ENCODE measurements at regions not wholly inside any gene's neighbourhood (a gene's known extent, or its start where the extent isn't known, plus 50 kb on each side); places are given as distances from the start of the nearest gene placed in this dataset.

DNA sequence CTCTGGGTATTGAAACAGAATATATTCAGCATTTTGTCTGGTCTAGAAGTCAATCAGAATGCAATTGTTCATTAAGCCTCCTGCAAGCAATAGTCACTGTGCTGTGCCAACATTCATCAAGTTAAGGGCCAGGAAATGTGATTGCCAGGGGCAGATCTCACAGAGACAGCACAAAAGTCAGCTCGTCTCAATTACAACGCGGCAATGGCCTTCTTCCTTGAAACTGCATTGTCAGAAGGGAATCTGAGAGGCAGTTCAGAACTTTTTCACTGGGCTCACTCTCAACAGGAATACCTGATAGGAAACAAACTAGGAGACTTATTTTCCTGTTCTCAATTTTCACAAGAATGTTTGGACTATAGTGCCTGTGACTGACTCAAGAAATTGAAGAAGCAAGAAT lies 131.1 kb upstream of the NR3C2 start:
- no peaks in the 10 kb centered on the region for H3K27me3 ChIP-seq (ENCODE audit: insufficient read depth, low read length)
- H4K12ac ChIP-seq (ENCODE audit: low read depth, low read length) = no peak overlapping the region
- H3K79me1 ChIP-seq (ENCODE audit: low read length) = peaks cover 1% of the 10 kb centered on the region
- H3K4me3 ChIP-seq (ENCODE audit: low read depth, low read length) = no peak overlapping the region
- no peak overlapping the region for H2BK120ac ChIP-seq (ENCODE audit: insufficient read depth, low read length, poor library complexity)
- no peak overlapping the region for H2AFZ ChIP-seq (ENCODE audit: insufficient read depth, low read length, poor library complexity)
- no peak overlapping the region for H3K9ac ChIP-seq (ENCODE audit: low read length)
- H3K79me2 ChIP-seq (ENCODE audit: control insufficient read depth, insufficient read depth, low read length, poor library complexity) = no peaks in the 10 kb centered on the region
- H3K14ac ChIP-seq (ENCODE audit: low read length) = no peak overlapping the region
- no peak overlapping the region for H3K23ac ChIP-seq (ENCODE audit: low read length)
- no peaks in the 10 kb centered on the region for H3K4me1 ChIP-seq (ENCODE audit: control insufficient read depth in 1 of 2, insufficient read depth in 2 of 2, low read length in 2 of 2)
- no peaks in the 10 kb centered on the region for H3K9me3 ChIP-seq (ENCODE audit: insufficient read depth, low read depth, low read length)
- H2BK5ac ChIP-seq (ENCODE audit: low read depth, low read length, poor library complexity) = no peak overlapping the region
- peak in 1 of 2 donors; percentile 6 for DNase-seq
- H3K36me3 ChIP-seq (ENCODE audit: control insufficient read depth in 1 of 2, insufficient read depth in 2 of 2, low read length in 2 of 2) = no peaks in the 10 kb centered on the region
- no peak overlapping the region for H3K18ac ChIP-seq (ENCODE audit: low read length)
- H3K27ac ChIP-seq (ENCODE audit: low read depth, low read length) = no peak overlapping the region
- no peak overlapping the region for H4K8ac ChIP-seq (ENCODE audit: low read depth, low read length)
- no CpG with 5 or more reads among the region's 3 CpGs for WGBS (ENCODE audit: extremely low coverage, insufficient coverage, insufficient read length)
- no peak overlapping the region for H3K4ac ChIP-seq (ENCODE audit: low read depth, low read length)
- H2AK5ac ChIP-seq (ENCODE audit: low read length) = no peak overlapping the region
- H4K91ac ChIP-seq (ENCODE audit: low read depth, low read length) = no peak overlapping the region
- no peak overlapping the region for H2BK12ac ChIP-seq (ENCODE audit: low read length)
- H3K4me2 ChIP-seq (ENCODE audit: low read length) = no peak overlapping the region

DNA sequence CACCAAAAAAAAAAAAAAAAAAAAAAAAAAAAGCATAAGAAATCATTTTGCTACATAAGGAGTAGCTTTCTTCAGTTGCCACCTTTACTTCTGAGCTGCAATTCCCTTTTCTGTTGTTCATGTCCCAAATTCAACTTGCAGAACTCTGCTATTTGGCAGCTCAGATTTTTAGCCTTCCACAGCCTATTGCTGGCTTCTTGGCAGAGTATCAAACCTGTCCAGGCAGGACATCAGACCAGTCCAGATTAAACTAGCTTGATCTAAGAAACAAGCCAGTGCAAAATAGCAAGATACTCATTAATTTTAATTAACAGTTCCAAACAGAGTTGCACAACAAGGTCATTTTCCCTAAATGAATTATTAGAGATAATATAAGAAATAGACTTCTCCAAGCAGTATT lies 123.6 kb upstream of the NR3C2 start:
- DNase-seq = no peak
- Histone ChIP-seq H3K79me1 (ENCODE audit: low read length) (no peaks in the 10 kb centered on the region), H2AK5ac (ENCODE audit: low read length) (no peak overlapping the region), H3K4me2 (ENCODE audit: low read length) (no peak overlapping the region), H3K9ac (ENCODE audit: low read length) (no peak overlapping the region), H4K91ac (ENCODE audit: low read depth, low read length) (no peak overlapping the region), H3K79me2 (ENCODE audit: control insufficient read depth, insufficient read depth, low read length, poor library complexity) (no peaks in the 10 kb centered on the region), H3K4ac (ENCODE audit: low read depth, low read length) (no peak overlapping the region), H2BK12ac (ENCODE audit: low read length) (no peak overlapping the region), H3K14ac (ENCODE audit: low read length) (no peak overlapping the region), H3K4me3 (ENCODE audit: low read depth, low read length) (no peak overlapping the region), H3K18ac (ENCODE audit: low read length) (no peak overlapping the region), H3K23ac (ENCODE audit: low read length) (no peak overlapping the region), H3K4me1 (ENCODE audit: control insufficient read depth in 1 of 2, insufficient read depth in 2 of 2, low read length in 2 of 2) (no peaks in the 10 kb centered on the region), H2BK5ac (ENCODE audit: low read depth, low read length, poor library complexity) (no peak overlapping the region), H2BK120ac (ENCODE audit: insufficient read depth, low read length, poor library complexity) (no peak overlapping the region), H2AFZ (ENCODE audit: insufficient read depth, low read length, poor library complexity) (no peak overlapping the region), H3K27ac (ENCODE audit: low read depth, low read length) (no peak overlapping the region), H4K12ac (ENCODE audit: low read depth, low read length) (no peak overlapping the region), H4K8ac (ENCODE audit: low read depth, low read length) (no peak overlapping the region), H3K27me3 (ENCODE audit: insufficient read depth, low read length) (no peaks in the 10 kb centered on the region), H3K36me3 (ENCODE audit: control insufficient read depth in 1 of 2, insufficient read depth in 2 of 2, low read length in 2 of 2) (no peaks in the 10 kb centered on the region), H3K9me3 (ENCODE audit: insufficient read depth, low read depth, low read length) (no peaks in the 10 kb centered on the region)

DNA sequence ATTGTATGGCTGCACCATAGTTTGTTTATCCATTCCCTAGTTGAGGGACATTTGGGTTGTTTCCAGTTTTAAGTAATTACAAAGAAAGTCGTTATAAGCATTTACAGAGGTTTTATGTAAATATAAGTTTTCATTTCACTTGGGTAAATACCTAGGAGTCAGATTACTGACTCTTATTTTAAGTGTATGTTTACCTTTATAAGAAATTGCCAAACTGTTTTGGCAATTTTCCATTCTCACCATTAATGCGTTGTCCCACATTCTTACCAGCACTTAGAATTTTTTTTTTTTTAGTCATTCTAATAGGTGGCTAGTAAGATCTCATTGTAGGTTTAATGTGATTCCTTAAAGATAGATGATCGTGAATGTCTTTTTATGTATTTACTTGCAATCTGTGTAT lies 121.5 kb upstream of the NR3C2 start:
- no peak overlapping the region for H4K91ac ChIP-seq (ENCODE audit: low read depth, low read length)

DNA sequence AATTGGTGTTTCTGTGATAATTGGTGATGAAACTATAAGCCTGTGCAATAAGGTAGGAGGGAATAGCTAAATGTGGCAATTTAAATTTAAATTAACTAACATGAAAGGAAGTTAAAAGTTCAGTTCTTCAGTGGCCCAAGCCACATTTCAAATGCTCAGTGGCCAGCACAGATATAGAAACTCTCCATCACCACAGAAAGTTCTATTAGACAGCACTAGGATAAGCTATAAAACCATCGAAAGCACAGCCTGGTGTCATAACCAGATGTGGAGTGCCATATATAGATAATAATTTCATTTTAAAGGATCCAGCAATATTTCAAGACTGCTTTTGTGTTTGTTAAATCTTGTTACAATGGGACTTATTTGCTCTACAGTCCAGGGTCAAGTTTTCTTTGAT lies 119.3 kb upstream of the NR3C2 start:
- H3K79me1 ChIP-seq (ENCODE audit: low read length) = no peaks in the 10 kb centered on the region
- H3K4me3 ChIP-seq (ENCODE audit: low read depth, low read length) = no peak overlapping the region
- no CpG with 5 or more reads among the region's 1 CpG for WGBS (ENCODE audit: extremely low coverage, insufficient coverage, insufficient read length)

More for the DNA sequence above, 121.5 kb upstream of the NR3C2 start:
- DNase-seq = no peak
- H2AK5ac ChIP-seq (ENCODE audit: low read length) = no peak overlapping the region
- H3K27me3 ChIP-seq (ENCODE audit: insufficient read depth, low read length) = no peaks in the 10 kb centered on the region
- no peak overlapping the region for H2AFZ ChIP-seq (ENCODE audit: insufficient read depth, low read length, poor library complexity)
- no CpG with 5 or more reads among the region's 3 CpGs for WGBS (ENCODE audit: extremely low coverage, insufficient coverage, insufficient read length)
- no peak overlapping the region for H2BK5ac ChIP-seq (ENCODE audit: low read depth, low read length, poor library complexity)
- no peak overlapping the region for H3K14ac ChIP-seq (ENCODE audit: low read length)
- H3K18ac ChIP-seq (ENCODE audit: low read length) = no peak overlapping the region
- H3K9me3 ChIP-seq (ENCODE audit: insufficient read depth, low read depth, low read length) = no peaks in the 10 kb centered on the region
- no peak overlapping the region for H2BK120ac ChIP-seq (ENCODE audit: insufficient read depth, low read length, poor library complexity)
- no peak overlapping the region for H2BK12ac ChIP-seq (ENCODE audit: low read length)
- no peak overlapping the region for H4K8ac ChIP-seq (ENCODE audit: low read depth, low read length)
- H3K79me2 ChIP-seq (ENCODE audit: control insufficient read depth, insufficient read depth, low read length, poor library complexity) = no peaks in the 10 kb centered on the region
- H4K12ac ChIP-seq (ENCODE audit: low read depth, low read length) = no peak overlapping the region
- H3K27ac ChIP-seq (ENCODE audit: low read depth, low read length) = no peak overlapping the region
- no peaks in the 10 kb centered on the region for H3K79me1 ChIP-seq (ENCODE audit: low read length)
- no peaks in the 10 kb centered on the region for H3K4me1 ChIP-seq (ENCODE audit: control insufficient read depth in 1 of 2, insufficient read depth in 2 of 2, low read length in 2 of 2)
- H3K23ac ChIP-seq (ENCODE audit: low read length) = no peak overlapping the region
- H3K4me2 ChIP-seq (ENCODE audit: low read length) = no peak overlapping the region
- no peak overlapping the region for H3K4ac ChIP-seq (ENCODE audit: low read depth, low read length)
- H3K4me3 ChIP-seq (ENCODE audit: low read depth, low read length) = no peak overlapping the region
- H3K36me3 ChIP-seq (ENCODE audit: control insufficient read depth in 1 of 2, insufficient read depth in 2 of 2, low read length in 2 of 2) = no peaks in the 10 kb centered on the region
- H3K9ac ChIP-seq (ENCODE audit: low read length) = no peak overlapping the region

More for the DNA sequence above, 119.3 kb upstream of the NR3C2 start:
- Histone ChIP-seq H4K91ac (ENCODE audit: low read depth, low read length) (no peak overlapping the region), H3K18ac (ENCODE audit: low read length) (no peak overlapping the region), H2BK5ac (ENCODE audit: low read depth, low read length, poor library complexity) (no peak overlapping the region), H3K9me3 (ENCODE audit: insufficient read depth, low read depth, low read length) (no peaks in the 10 kb centered on the region), H4K12ac (ENCODE audit: low read depth, low read length) (no peak overlapping the region), H4K8ac (ENCODE audit: low read depth, low read length) (no peak overlapping the region), H3K79me2 (ENCODE audit: control insufficient read depth, insufficient read depth, low read length, poor library complexity) (no peaks in the 10 kb centered on the region), H3K14ac (ENCODE audit: low read length) (no peak overlapping the region), H2BK12ac (ENCODE audit: low read length) (no peak overlapping the region), H3K23ac (ENCODE audit: low read length) (no peak overlapping the region), H3K27ac (ENCODE audit: low read depth, low read length) (no peak overlapping the region), H2AK5ac (ENCODE audit: low read length) (no peak overlapping the region), H3K4ac (ENCODE audit: low read depth, low read length) (no peak overlapping the region), H3K4me2 (ENCODE audit: low read length) (no peak overlapping the region), H3K4me1 (ENCODE audit: control insufficient read depth in 1 of 2, insufficient read depth in 2 of 2, low read length in 2 of 2) (no peaks in the 10 kb centered on the region), H2AFZ (ENCODE audit: insufficient read depth, low read length, poor library complexity) (no peak overlapping the region), H3K36me3 (ENCODE audit: control insufficient read depth in 1 of 2, insufficient read depth in 2 of 2, low read length in 2 of 2) (no peaks in the 10 kb centered on the region), H3K9ac (ENCODE audit: low read length) (no peak overlapping the region), H2BK120ac (ENCODE audit: insufficient read depth, low read length, poor library complexity) (no peak overlapping the region), H3K27me3 (ENCODE audit: insufficient read depth, low read length) (no peaks in the 10 kb centered on the region)
- no peak for DNase-seq

Measured in trophoblast cell (in vitro differentiated cells and primary cell).